ENCODE measurements at regions not wholly inside any gene's neighbourhood (a gene's known extent, or its start where the extent isn't known, plus 50 kb on each side); places are given as distances from the start of the nearest gene placed in this dataset.

DNA sequence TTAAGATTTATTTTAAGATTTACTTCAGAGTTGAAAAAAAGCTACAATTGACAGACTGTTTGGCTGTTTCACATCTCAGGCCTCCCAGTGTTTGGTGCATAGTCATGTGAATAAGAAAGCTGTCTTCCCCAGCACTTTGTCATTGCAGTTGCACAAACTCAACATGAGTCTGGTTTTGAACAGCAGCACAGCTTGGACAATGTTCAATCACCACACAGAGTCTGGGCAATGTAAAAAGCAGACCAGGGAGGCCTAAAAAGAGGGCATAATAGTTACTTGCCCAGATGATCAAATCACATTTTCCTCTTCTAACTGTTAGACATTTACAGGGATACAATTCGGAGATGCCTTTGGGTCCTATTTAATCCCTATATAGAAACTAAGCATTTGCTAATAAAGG, 1055.0 kb downstream of the RPA4 start:
- no peak overlapping the region for H3K27ac ChIP-seq
- intact Hi-C loops (cut with DNase I; ENCODE audit: low total_unique reads): no loop called here
- TF ChIP-seq CTCF (IDR thresholded peaks at IDR 0.05): no peak
- TF ChIP-seq POLR2A (IDR thresholded peaks at IDR 0.05): no peak

DNA sequence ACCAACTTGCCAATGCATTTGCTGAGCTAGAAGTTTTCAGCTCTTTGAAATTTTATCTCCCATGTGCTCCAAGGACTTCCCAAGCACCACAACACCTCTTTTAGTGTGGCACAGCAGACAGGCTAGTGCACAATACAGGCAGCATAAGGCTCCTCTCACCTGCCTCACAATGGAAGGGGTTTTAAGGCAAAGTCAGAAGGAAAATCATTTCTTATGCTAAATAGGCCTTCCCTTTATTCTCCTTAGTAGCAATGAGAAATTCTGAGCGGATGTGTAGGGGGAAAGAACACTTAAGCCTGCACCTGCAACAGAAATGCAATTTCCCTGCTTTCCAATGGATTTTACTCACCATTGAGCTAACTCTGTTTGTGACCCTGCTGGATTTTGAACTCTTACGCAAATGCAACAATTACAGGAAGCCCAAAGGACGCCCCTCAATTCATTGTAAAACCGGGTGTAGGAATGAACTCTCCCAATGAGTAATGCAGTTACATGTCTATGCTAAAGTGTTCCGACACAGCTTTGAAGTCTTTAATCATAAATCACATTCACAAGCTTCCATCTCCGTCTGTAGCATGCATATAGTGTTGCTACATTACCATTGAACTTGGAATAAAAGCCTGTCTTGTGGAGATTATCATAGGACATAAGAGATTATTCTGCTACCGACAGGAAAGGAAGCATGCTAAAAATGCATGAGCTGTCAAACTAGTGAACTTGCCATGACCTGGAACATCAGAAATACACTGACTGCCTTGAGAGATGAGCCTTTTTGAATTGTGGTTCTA, 1084.9 kb downstream of the RPA4 start:
- H3K27me3 ChIP-seq: no peaks in the 10 kb centered on the region
- no peak overlapping the region for H3K27ac ChIP-seq
- TF ChIP-seq POLR2A (IDR thresholded peaks at IDR 0.05) (no peak), CTCF (IDR thresholded peaks at IDR 0.05) (no peak)
- H3K4me3 ChIP-seq: no peak overlapping the region
- H3K4me1 ChIP-seq: no peaks in the 10 kb centered on the region
- H3K36me3 ChIP-seq: no peaks in the 10 kb centered on the region
- intact Hi-C loops (cut with DNase I; ENCODE audit: low total_unique reads): no loop called here
- no peaks in the 10 kb centered on the region for H3K9me3 ChIP-seq
- DNase-seq: no peak

More for the DNA sequence above, 1055.0 kb downstream of the RPA4 start:
- H3K36me3 ChIP-seq: no peaks in the 10 kb centered on the region
- no peaks in the 10 kb centered on the region for H3K4me1 ChIP-seq
- DNase-seq: no peak
- H3K9me3 ChIP-seq: no peaks in the 10 kb centered on the region
- no peak overlapping the region for H3K4me3 ChIP-seq
- H3K27me3 ChIP-seq: no peaks in the 10 kb centered on the region

GRCh38 chrX:97984641-97985040, 1100.9 kb downstream of the RPA4 start:
- DNase-seq: no peak
- Histone ChIP-seq H3K36me3 (no peaks in the 10 kb centered on the region), H3K4me3 (no peak overlapping the region), H3K9me3 (no peaks in the 10 kb centered on the region), H3K27ac (no peak overlapping the region), H3K4me1 (no peaks in the 10 kb centered on the region), H3K27me3 (no peaks in the 10 kb centered on the region)
- intact Hi-C loops (cut with DNase I; ENCODE audit: low total_unique reads): no loop called here
- TF ChIP-seq CTCF (IDR thresholded peaks at IDR 0.05) (no peak), POLR2A (IDR thresholded peaks at IDR 0.05) (no peak)

GRCh38 chrX:97985096-97985495, 1101.4 kb downstream of the RPA4 start:
- Histone ChIP-seq H3K4me1 (no peaks in the 10 kb centered on the region), H3K27me3 (no peaks in the 10 kb centered on the region), H3K27ac (no peak overlapping the region), H3K9me3 (no peaks in the 10 kb centered on the region), H3K4me3 (no peak overlapping the region), H3K36me3 (no peaks in the 10 kb centered on the region)
- TF ChIP-seq CTCF (IDR thresholded peaks at IDR 0.05): no peak
- TF ChIP-seq POLR2A (IDR thresholded peaks at IDR 0.05): no peak
- intact Hi-C loops (cut with DNase I; ENCODE audit: low total_unique reads): no loop called here
- no peak for DNase-seq

DNA sequence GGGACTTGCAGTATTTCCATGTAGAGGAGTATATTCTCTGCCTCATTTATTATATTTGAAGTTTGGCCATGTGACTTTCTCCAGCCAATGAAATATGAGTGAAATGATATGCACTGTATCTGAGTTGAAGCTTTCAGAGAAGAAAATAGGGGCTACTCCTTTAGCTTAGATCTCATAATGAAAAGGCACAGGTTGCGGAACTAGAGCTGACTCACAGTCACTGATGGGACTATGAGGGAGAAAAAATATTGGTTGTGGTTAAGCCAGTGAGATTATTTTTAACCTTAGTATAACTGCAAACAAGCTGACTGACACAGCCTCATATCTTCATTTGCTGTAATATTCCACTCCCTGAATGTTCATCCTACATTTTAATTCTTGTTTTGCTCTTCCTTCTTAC, 1104.3 kb downstream of the RPA4 start:
- H3K4me3 ChIP-seq: no peak overlapping the region
- no peaks in the 10 kb centered on the region for H3K36me3 ChIP-seq
- H3K27me3 ChIP-seq: no peaks in the 10 kb centered on the region
- intact Hi-C loops (cut with DNase I; ENCODE audit: low total_unique reads): no loop called here
- H3K27ac ChIP-seq: no peak overlapping the region
- TF ChIP-seq POLR2A (IDR thresholded peaks at IDR 0.05) (no peak), CTCF (IDR thresholded peaks at IDR 0.05) (no peak)
- no peaks in the 10 kb centered on the region for H3K9me3 ChIP-seq
- no peaks in the 10 kb centered on the region for H3K4me1 ChIP-seq
- DNase-seq: no peak
